ENCODE measurements at regions not wholly inside any gene's neighbourhood (a gene's known extent, or its start where the extent isn't known, plus 50 kb on each side); places are given as distances from the start of the nearest gene placed in this dataset.

GRCh38 chr10:10951675-10952074 is 66.0 kb upstream of the CELF2 start:
- H3K36me3 ChIP-seq (ENCODE audit: control insufficient read depth in 2 of 3, insufficient read depth in 3 of 3, low read length in 3 of 3): no peaks in the 10 kb centered on the region
- H3K4me3 ChIP-seq (ENCODE audit: low read length in 3 of 3): no peak overlapping the region
- H3K4me1 ChIP-seq (ENCODE audit: control insufficient read depth in 2 of 3, insufficient read depth in 2 of 3, low read depth in 1 of 3, low read length in 3 of 3): no peaks in the 10 kb centered on the region
- TF ChIP-seq CTCF (IDR thresholded peaks at IDR 0.05; ENCODE audit: borderline replicate concordance, extremely low read depth, insufficient read depth): no peak
- no peaks in the 10 kb centered on the region for H3K9me3 ChIP-seq (ENCODE audit: control insufficient read depth in 2 of 3, insufficient read depth in 1 of 3, low read length in 3 of 3)
- DNase-seq: no peak
- FAIRE-seq: no peak
- H3K27me3 ChIP-seq (ENCODE audit: control insufficient read depth, insufficient read depth, low read length): no peaks in the 10 kb centered on the region
- no peak overlapping the region for H3K27ac ChIP-seq (ENCODE audit: low read depth in 2 of 2, low read length in 2 of 2)
- intact Hi-C loops (cut with DNase I): no loop called here
- no peak overlapping the region for H3K9ac ChIP-seq (ENCODE audit: low read length in 3 of 3)

DNA sequence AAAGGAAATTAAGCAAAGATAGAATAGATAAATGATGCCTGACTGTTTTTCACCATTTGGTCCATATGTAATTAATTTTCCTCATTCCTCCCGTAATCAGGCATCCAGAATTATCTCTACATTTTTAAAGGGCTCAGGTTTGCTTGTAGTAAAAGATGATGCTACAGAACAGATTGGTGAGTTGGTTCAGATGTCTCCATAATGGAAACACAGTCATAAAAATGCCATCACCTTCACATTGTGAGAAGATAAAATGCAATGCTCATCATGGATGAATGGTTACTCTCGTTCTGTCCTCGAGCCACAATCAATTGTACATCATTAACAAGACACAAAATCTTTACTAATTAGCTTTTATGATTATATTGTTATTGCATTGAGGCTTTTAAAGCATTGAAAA is 64.9 kb upstream of the CELF2 start:
- no peak for FAIRE-seq
- no peak for TF ChIP-seq CTCF (IDR thresholded peaks at IDR 0.05; ENCODE audit: borderline replicate concordance, extremely low read depth, insufficient read depth)
- H3K4me3 ChIP-seq (ENCODE audit: low read length in 3 of 3): no peak overlapping the region

GRCh38 chr10:10956681-10957542 is 60.8 kb upstream of the CELF2 start:
- Histone ChIP-seq H3K4me3 (ENCODE audit: low read length in 3 of 3) (no peak overlapping the region), H3K27ac (ENCODE audit: low read depth in 2 of 2, low read length in 2 of 2) (no peak overlapping the region), H3K9ac (ENCODE audit: low read length in 3 of 3) (no peak overlapping the region), H3K4me1 (ENCODE audit: control insufficient read depth in 2 of 3, insufficient read depth in 2 of 3, low read depth in 1 of 3, low read length in 3 of 3) (no peaks in the 10 kb centered on the region), H3K36me3 (ENCODE audit: control insufficient read depth in 2 of 3, insufficient read depth in 3 of 3, low read length in 3 of 3) (no peaks in the 10 kb centered on the region), H3K27me3 (ENCODE audit: control insufficient read depth, insufficient read depth, low read length) (no peaks in the 10 kb centered on the region), H3K9me3 (ENCODE audit: control insufficient read depth in 2 of 3, insufficient read depth in 1 of 3, low read length in 3 of 3) (no peaks in the 10 kb centered on the region)
- no peak for FAIRE-seq
- no peak for DNase-seq
- intact Hi-C loops (cut with DNase I): no loop called here
- TF ChIP-seq CTCF (IDR thresholded peaks at IDR 0.05; ENCODE audit: borderline replicate concordance, extremely low read depth, insufficient read depth): no peak

More for the DNA sequence above, 64.9 kb upstream of the CELF2 start:
- no peaks in the 10 kb centered on the region for H3K4me1 ChIP-seq (ENCODE audit: control insufficient read depth in 2 of 3, insufficient read depth in 2 of 3, low read depth in 1 of 3, low read length in 3 of 3)
- no peak overlapping the region for H3K9ac ChIP-seq (ENCODE audit: low read length in 3 of 3)
- no peaks in the 10 kb centered on the region for H3K36me3 ChIP-seq (ENCODE audit: control insufficient read depth in 2 of 3, insufficient read depth in 3 of 3, low read length in 3 of 3)
- no peak for DNase-seq
- no peak overlapping the region for H3K27ac ChIP-seq (ENCODE audit: low read depth in 2 of 2, low read length in 2 of 2)
- H3K9me3 ChIP-seq (ENCODE audit: control insufficient read depth in 2 of 3, insufficient read depth in 1 of 3, low read length in 3 of 3): no peaks in the 10 kb centered on the region
- intact Hi-C loops (cut with DNase I): no loop called here
- no peaks in the 10 kb centered on the region for H3K27me3 ChIP-seq (ENCODE audit: control insufficient read depth, insufficient read depth, low read length)

Measured in kidney (tissue), 13 donors.